Brain microvascular endothelial cell (primary cell): ENCODE measurements at regions not wholly inside any gene's neighbourhood (a gene's known extent, or its start where the extent isn't known, plus 50 kb on each side); places are given as distances from the start of the nearest gene placed in this dataset.

Experiments used
- DNase-seq: peaks from one replicate; pipeline ENCODE4 v3.0.0-alpha.2; 2020
- H3K27ac ChIP-seq: fragments of 250-450 bp; sonication (Bioruptor Pico); 2 replicates; pipeline ENCODE4 v1.5.1; 2020; ENCODE audit warnings: mild to moderate bottlenecking, moderate library complexity
- H3K27me3 ChIP-seq: fragments of 250-450 bp; sonication (Bioruptor Pico); replicated peaks from 2 replicates; pipeline ENCODE4 v1.5.1; 2020; ENCODE audit warnings: mild to moderate bottlenecking
- H3K36me3 ChIP-seq: fragments of 250-450 bp; sonication (Bioruptor Pico); replicated peaks from 2 replicates; pipeline ENCODE4 v1.5.1; 2020; ENCODE audit warnings: mild to moderate bottlenecking
- H3K4me3 ChIP-seq: 2 replicates; pipeline ENCODE4 v1.5.1; 2011; ENCODE audit warnings: low read depth, mild to moderate bottlenecking, control low read depth, low read length, moderate library complexity
- in situ Hi-C: cut with HindIII; loops from 2 replicates; pipeline ENCODE4 v1.10.0; 2017; ENCODE audit warnings: low sequenced_read_pairs, low pct_ligation_motif_present
- TF ChIP-seq, protein P1 (sequence below): IDR thresholded peaks from 2 replicates; pipeline ENCODE4 v1.5.1; 2011; ENCODE audit warnings: low read depth, mild to moderate bottlenecking, moderate library complexity, low read length, control low read depth, inconsistent platforms; ENCODE audit errors: missing control alignments

DNA sequence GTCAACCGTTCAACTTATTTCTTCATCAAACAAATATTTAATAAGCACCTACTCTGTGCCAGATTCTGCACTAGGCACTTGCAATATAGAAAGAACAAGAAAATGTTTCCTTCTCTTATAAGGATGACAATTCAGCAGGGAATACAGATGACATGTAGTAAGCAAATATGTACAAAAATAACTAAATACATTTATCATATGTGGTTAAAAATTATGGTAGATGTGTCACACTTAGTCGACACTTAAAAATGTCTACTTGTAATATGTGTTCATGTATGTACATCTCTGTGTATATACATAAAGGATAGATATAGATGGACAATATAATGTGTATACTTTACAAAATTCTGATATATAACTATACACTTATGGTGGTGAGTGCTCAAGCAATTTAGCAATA, 417.0 kb upstream of the MEF2C start:
- H3K27ac ChIP-seq: no peak overlapping the region
- in situ Hi-C loops: no loop called here
- DNase-seq: no peak
- TF ChIP-seq, protein P1, sequence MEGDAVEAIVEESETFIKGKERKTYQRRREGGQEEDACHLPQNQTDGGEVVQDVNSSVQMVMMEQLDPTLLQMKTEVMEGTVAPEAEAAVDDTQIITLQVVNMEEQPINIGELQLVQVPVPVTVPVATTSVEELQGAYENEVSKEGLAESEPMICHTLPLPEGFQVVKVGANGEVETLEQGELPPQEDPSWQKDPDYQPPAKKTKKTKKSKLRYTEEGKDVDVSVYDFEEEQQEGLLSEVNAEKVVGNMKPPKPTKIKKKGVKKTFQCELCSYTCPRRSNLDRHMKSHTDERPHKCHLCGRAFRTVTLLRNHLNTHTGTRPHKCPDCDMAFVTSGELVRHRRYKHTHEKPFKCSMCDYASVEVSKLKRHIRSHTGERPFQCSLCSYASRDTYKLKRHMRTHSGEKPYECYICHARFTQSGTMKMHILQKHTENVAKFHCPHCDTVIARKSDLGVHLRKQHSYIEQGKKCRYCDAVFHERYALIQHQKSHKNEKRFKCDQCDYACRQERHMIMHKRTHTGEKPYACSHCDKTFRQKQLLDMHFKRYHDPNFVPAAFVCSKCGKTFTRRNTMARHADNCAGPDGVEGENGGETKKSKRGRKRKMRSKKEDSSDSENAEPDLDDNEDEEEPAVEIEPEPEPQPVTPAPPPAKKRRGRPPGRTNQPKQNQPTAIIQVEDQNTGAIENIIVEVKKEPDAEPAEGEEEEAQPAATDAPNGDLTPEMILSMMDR: no peak
- no peaks in the 10 kb centered on the region for H3K36me3 ChIP-seq
- H3K4me3 ChIP-seq: no peak overlapping the region
- H3K27me3 ChIP-seq: no peaks in the 10 kb centered on the region

DNA sequence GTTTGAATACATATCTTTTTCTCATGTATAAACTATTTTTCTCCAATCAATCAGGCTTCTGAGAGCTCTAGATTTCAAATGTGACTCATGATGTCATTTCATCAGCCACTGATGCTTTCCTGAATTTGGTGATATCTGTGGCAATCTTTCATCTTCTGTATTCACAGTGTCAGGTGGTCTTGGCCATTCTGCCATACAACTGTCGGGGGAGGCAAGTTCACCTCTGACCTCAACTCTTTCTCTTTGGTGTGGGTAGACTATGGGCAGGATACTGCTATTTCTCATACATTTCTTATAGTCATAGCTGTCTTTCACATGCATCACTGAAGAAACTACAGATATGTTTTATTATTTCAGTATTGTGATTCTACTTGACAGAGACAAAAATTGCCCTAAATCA, 414.1 kb upstream of the MEF2C start:
- no peak overlapping the region for H3K4me3 ChIP-seq
- H3K27me3 ChIP-seq: no peaks in the 10 kb centered on the region
- H3K36me3 ChIP-seq: no peaks in the 10 kb centered on the region
- in situ Hi-C loops: no loop called here
- H3K27ac ChIP-seq: no peak overlapping the region
- TF ChIP-seq, protein P1: no peak
- no peak for DNase-seq

DNA sequence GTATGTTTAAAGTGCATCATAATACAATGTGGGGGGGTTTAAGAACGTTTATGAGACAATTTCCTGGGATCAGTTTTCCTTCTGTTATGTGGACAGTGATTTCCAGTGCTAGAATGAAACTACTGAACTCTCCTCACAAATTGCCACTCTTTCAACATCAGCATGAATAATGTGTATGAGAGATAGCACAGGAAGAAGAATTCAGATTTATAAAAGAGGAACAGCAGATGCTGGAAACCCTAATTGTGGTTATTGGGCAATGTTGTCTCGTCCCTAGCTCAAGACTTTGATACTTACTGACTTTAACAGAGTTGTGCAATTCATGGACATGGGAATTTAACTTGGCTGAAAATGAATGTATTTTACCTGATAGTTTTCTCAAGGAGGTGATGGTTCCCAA, 410.8 kb upstream of the MEF2C start:
- no peaks in the 10 kb centered on the region for H3K27me3 ChIP-seq
- no peak overlapping the region for H3K27ac ChIP-seq
- no peaks in the 10 kb centered on the region for H3K36me3 ChIP-seq
- DNase-seq: no peak
- TF ChIP-seq, protein P1: no peak
- in situ Hi-C loops: no loop called here
- no peak overlapping the region for H3K4me3 ChIP-seq

DNA sequence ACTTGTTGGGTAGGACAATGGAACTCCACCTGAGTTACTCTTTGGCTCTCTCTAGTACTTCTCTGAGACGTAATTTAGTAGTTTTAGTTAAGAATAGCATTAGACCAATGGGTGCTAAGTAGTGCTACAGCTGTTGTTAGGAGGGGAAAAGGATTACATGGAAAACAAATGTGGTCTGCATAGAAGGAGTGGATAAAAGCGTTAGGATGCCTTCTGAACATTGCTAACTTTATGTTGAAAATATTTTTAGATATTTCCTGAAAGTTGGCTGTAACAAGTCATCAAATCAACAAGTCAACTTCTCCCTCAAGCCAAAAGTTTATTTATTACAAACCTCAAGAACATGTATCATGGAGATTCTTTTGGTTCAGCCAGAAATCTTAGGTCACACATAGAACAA, 409.5 kb upstream of the MEF2C start:
- Histone ChIP-seq H3K27me3 (no peaks in the 10 kb centered on the region), H3K4me3 (no peak overlapping the region), H3K36me3 (no peaks in the 10 kb centered on the region), H3K27ac (no peak overlapping the region)
- in situ Hi-C loops: no loop called here
- DNase-seq: no peak
- TF ChIP-seq, protein P1: no peak

DNA sequence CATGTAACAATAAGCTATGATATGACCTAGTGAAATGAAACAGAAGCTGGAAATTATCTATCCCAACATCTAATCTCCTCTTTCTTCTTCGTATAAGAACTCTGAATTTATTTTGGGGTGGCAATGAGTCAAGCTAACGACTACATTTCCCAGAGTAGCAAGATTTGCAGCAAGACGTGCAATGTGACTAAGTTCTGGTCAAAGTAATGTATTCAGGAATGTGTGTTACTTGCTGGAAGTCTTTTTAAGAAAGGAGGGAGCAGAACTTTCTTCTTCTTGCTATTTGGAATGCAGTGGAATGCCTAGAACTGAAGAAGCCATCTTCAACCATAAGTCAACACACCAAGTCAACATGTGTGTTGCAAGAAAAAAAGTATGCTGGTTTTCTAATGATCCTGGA, 406.6 kb upstream of the MEF2C start:
- H3K36me3 ChIP-seq: no peaks in the 10 kb centered on the region
- in situ Hi-C loops: no loop called here
- peak; percentile 51 for DNase-seq
- H3K27ac ChIP-seq: no peak overlapping the region
- H3K27me3 ChIP-seq: no peaks in the 10 kb centered on the region
- TF ChIP-seq, protein P1: no peak
- H3K4me3 ChIP-seq: no peak overlapping the region

DNA sequence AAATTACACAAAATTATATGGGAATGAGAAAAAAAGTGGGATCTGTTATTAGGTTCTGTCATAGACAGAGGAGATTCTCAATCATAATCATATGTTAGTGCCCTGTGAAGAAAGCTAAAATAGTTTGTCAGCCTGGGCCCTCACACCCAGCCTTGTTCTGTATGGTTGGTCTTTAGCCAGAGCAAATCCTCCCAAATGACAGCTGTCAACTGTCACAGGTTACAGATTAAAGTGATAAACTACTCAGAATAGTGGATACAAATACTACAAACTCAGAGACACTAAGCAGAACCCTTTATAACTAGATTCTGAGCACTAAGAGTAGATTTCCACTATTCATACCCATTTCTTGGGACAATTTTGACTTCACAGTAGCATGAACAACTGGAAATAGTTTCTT, 405.0 kb upstream of the MEF2C start:
- Histone ChIP-seq H3K4me3 (no peak overlapping the region), H3K36me3 (no peaks in the 10 kb centered on the region), H3K27me3 (no peaks in the 10 kb centered on the region), H3K27ac (no peak overlapping the region)
- no peak for DNase-seq
- TF ChIP-seq, protein P1: no peak
- in situ Hi-C loops: no loop called here
